Endothelial cell of umbilical vein (primary cell): ENCODE measurements at regions not wholly inside any gene's neighbourhood (a gene's known extent, or its start where the extent isn't known, plus 50 kb on each side); places are given as distances from the start of the nearest gene placed in this dataset.

Source experiments
- BruUV-seq: library from RNA; stranded (reverse); fragments of 400-500 nt; replicated peaks from 2 replicates; lab custom pipeline; 2021; lab: Mats Ljungman, UMichigan
- CTCF ChIA-PET: fragments of 300-600, 350-600 bp; sonication (Branson Sonifier 250); formaldehyde crosslinking; loops from one replicate; lab custom pipeline; 2021; ENCODE audit warnings: antibody characterized with exemption, inconsistent platforms; lab: Charles Lee
- POLR2A ChIA-PET: fragments of 300-600, 350-600 bp; sonication (Branson Sonifier 250); formaldehyde crosslinking; loops from one replicate; lab custom pipeline; 2021; ENCODE audit warnings: antibody characterized with exemption, inconsistent platforms; lab: Charles Lee
- DNase-seq: peaks from one replicate; pipeline ENCODE4 v3.0.0-alpha.2; 2011; ENCODE audit warnings: low read depth, low spot score
- FAIRE-seq: peaks from 2 replicates; lab custom pipeline; 2011; peaks lifted over from hg19 to GRCh38; lab: Jason Lieb, UNC
- H2AFZ ChIP-seq: 2 replicates; pipeline ENCODE4 v1.6.0; 2012; ENCODE audit warnings: low read depth, low read length, control low read depth, inconsistent platforms
- H3K27ac ChIP-seq: 2 replicates; pipeline ENCODE4 v1.5.1; 2011; ENCODE audit warnings: low read depth, mild to moderate bottlenecking, control low read depth, low read length, moderate library complexity; ENCODE audit not compliant: insufficient read depth
- H3K27me3 ChIP-seq, 2 experiments: 2 replicates each; pipeline versions ENCODE4 v1.6.0 to v1.6.1; 2011; ENCODE audit warnings: low read length in 2 of 2, mixed read lengths in 1 of 2; ENCODE audit not compliant: control insufficient read depth in 2 of 2, insufficient read depth in 2 of 2
- H3K36me3 ChIP-seq, 2 experiments: 2 replicates in 1 of 2; 3 replicates in 1 of 2; pipeline ENCODE4 v1.5.1; 2011; ENCODE audit warnings: low read length in 2 of 2, mild to moderate bottlenecking in 1 of 2, moderate library complexity in 1 of 2; ENCODE audit not compliant: control insufficient read depth in 2 of 2, insufficient read depth in 2 of 2; ENCODE audit errors: extremely low read depth in 1 of 2
- H3K4me1 ChIP-seq: 3 replicates; pipeline ENCODE4 v1.5.1; 2011; ENCODE audit warnings: mild to moderate bottlenecking, low read length; ENCODE audit not compliant: control insufficient read depth, insufficient read depth; ENCODE audit errors: extremely low read depth
- H3K4me2 ChIP-seq: 2 replicates; pipeline ENCODE4 v1.6.1; 2011; ENCODE audit warnings: low read length, control low read depth, mixed read lengths; ENCODE audit not compliant: insufficient read depth
- H3K4me3 ChIP-seq, 3 experiments: fragments of 200-600 bp in 1 of 3; sonication (generic), shearing (Covaris generic) in 1 of 3; replicated peaks in 1 of 3; 2 replicates each; pipeline ENCODE4 v1.5.1; 2011 to 2016; ENCODE audit warnings: control low read depth in 3 of 3, low read length in 3 of 3, mild to moderate bottlenecking in 2 of 3, inconsistent platforms in 1 of 3, low read depth in 1 of 3, moderate library complexity in 1 of 3; ENCODE audit not compliant: insufficient read depth in 1 of 3
- H3K79me2 ChIP-seq: 2 replicates; pipeline ENCODE4 v1.6.0; 2012; ENCODE audit warnings: low read length, inconsistent platforms; ENCODE audit not compliant: control insufficient read depth, insufficient read depth
- H3K9ac ChIP-seq: replicated peaks from 2 replicates; pipeline ENCODE3; 2011; ENCODE audit warnings: low read length, control low read depth; ENCODE audit not compliant: insufficient read depth; ENCODE audit errors: extremely low read depth
- H3K9me1 ChIP-seq: replicated peaks from 3 replicates; pipeline ENCODE4 v1.6.0; 2011; ENCODE audit warnings: mild to moderate bottlenecking, low read length; ENCODE audit not compliant: control insufficient read depth, insufficient read depth; ENCODE audit errors: extremely low read depth
- H3K9me3 ChIP-seq: replicated peaks from 2 replicates; pipeline ENCODE4 v1.5.1; 2012; ENCODE audit warnings: low read length, inconsistent platforms; ENCODE audit not compliant: control insufficient read depth, insufficient read depth
- H4K20me1 ChIP-seq: replicated peaks from 2 replicates; pipeline ENCODE3; 2011; ENCODE audit warnings: mild to moderate bottlenecking, low read length; ENCODE audit not compliant: control insufficient read depth, insufficient read depth; ENCODE audit errors: extremely low read depth
- EZH2 ChIP-seq: IDR thresholded peaks from 2 replicates; pipeline ENCODE4 v1.6.1; 2012; ENCODE audit warnings: borderline replicate concordance, low read depth, mild to moderate bottlenecking, moderate library complexity, low read length, inconsistent platforms; ENCODE audit not compliant: severe bottlenecking
- FOS ChIP-seq: IDR thresholded peaks from 2 replicates; pipeline ENCODE4 v1.6.1; 2011; ENCODE audit warnings: mild to moderate bottlenecking, low read length, moderate library complexity, borderline replicate concordance; ENCODE audit not compliant: insufficient read depth
- GATA2 ChIP-seq: IDR thresholded peaks from 2 replicates; pipeline ENCODE4 v1.7.0; 2011; ENCODE audit warnings: low read depth, mild to moderate bottlenecking, moderate library complexity, mixed read lengths, low read length; ENCODE audit not compliant: insufficient read length, insufficient read depth
- JUN ChIP-seq: IDR thresholded peaks from 2 replicates; pipeline ENCODE4 v1.6.1; 2011; ENCODE audit warnings: borderline replicate concordance, low read depth; ENCODE audit not compliant: insufficient read length, insufficient read depth
- MYC ChIP-seq: IDR thresholded peaks from one replicate; pipeline ENCODE4 v1.6.1; 2011; ENCODE audit warnings: mild to moderate bottlenecking, low read depth, low read length
- POLR2A ChIP-seq: IDR thresholded peaks from 2 replicates; pipeline ENCODE4 v1.6.1; 2012; ENCODE audit warnings: low read depth, mild to moderate bottlenecking, control low read depth, low read length
- POLR2AphosphoS5 ChIP-seq: IDR thresholded peaks from 2 replicates; pipeline ENCODE4 v1.6.1; 2012; ENCODE audit warnings: low read depth, mild to moderate bottlenecking, control low read depth, low read length, moderate library complexity; ENCODE audit not compliant: insufficient read depth
- dilution Hi-C: fragments of 300-500 bp; cut with MboI; formaldehyde crosslinking; loops from one replicate; pipeline ENCODE4 v1.15.0; 2019; ENCODE audit warnings: low sequenced_read_pairs; ENCODE audit not compliant: extremely low pct_ligation_motif_present
- intact Hi-C: fragments of 100-400 bp; cut with micrococcal nuclease; formaldehyde crosslinking; loops from one replicate; pipeline ENCODE4 v1.10.0; 2022
- TF ChIP-seq, protein P1 (sequence below), 2 donors: IDR thresholded peaks; 1 replicate in 1 of 2; 2 replicates in 1 of 2; pipeline ENCODE4 v1.5.1; 2011; ENCODE audit warnings: low read length in 2 of 2, mild to moderate bottlenecking in 2 of 2, moderate library complexity in 2 of 2, control low read depth in 1 of 2, inconsistent platforms in 1 of 2, low read depth in 1 of 2; ENCODE audit not compliant: insufficient read depth in 1 of 2; ENCODE audit errors: extremely low read depth in 1 of 2
- TF ChIP-seq, protein P2 (sequence below): IDR thresholded peaks from 2 replicates; pipeline ENCODE4 v1.6.1; 2011; ENCODE audit not compliant: insufficient read depth, insufficient read length

DNA sequence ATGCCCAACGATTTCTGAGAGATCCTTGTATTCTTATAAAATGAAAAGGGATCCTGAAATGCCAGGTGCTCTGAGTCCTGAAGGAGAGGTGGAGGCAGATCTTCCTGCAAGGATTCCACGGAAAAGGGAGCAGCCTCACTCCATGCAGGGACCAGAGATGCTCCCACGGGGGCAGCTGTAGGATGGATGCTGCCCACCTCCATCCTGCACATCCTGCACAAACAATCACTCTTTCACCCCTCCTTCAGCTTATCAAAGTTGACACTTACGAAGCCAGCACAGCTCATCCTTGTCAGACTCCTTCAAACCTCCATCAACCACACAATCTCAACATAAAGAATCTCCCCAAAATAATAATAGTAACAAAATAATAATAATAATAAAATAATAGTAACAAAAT lies 119.1 kb downstream of the GGTLC2 start:
- ChIA-PET POLR2A (no interaction called here), CTCF (interaction anchor here (0.9 to 2.3 kb wide), 6 partner anchors 10 to 85 kb away, joined by 3 to 6 read pairs (median 4); no protein-coding TSS in a partner anchor)
- H3K9me3 ChIP-seq = no peaks in the 10 kb centered on the region
- no peak overlapping the region for H3K9ac ChIP-seq
- H4K20me1 ChIP-seq = no peaks in the 10 kb centered on the region
- no peak overlapping the region for H3K4me3 ChIP-seq
- H3K27ac ChIP-seq = no peak overlapping the region
- FAIRE-seq = no peak
- no peak overlapping the region for H2AFZ ChIP-seq
- no peak overlapping the region for H3K4me2 ChIP-seq
- peaks cover 5 to 6% of the 10 kb centered on the region in 2 experiments for H3K27me3 ChIP-seq
- no peaks in the 10 kb centered on the region for H3K9me1 ChIP-seq
- TF ChIP-seq, protein P1, sequence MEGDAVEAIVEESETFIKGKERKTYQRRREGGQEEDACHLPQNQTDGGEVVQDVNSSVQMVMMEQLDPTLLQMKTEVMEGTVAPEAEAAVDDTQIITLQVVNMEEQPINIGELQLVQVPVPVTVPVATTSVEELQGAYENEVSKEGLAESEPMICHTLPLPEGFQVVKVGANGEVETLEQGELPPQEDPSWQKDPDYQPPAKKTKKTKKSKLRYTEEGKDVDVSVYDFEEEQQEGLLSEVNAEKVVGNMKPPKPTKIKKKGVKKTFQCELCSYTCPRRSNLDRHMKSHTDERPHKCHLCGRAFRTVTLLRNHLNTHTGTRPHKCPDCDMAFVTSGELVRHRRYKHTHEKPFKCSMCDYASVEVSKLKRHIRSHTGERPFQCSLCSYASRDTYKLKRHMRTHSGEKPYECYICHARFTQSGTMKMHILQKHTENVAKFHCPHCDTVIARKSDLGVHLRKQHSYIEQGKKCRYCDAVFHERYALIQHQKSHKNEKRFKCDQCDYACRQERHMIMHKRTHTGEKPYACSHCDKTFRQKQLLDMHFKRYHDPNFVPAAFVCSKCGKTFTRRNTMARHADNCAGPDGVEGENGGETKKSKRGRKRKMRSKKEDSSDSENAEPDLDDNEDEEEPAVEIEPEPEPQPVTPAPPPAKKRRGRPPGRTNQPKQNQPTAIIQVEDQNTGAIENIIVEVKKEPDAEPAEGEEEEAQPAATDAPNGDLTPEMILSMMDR (IDR thresholded peaks at IDR 0.05; ENCODE audit: extremely low read depth in 1 of 2, insufficient read depth in 1 of 2, low read depth in 1 of 2, low read length in 2 of 2) = no peak
- TF ChIP-seq FOS = no peak
- TF ChIP-seq, protein P2, sequence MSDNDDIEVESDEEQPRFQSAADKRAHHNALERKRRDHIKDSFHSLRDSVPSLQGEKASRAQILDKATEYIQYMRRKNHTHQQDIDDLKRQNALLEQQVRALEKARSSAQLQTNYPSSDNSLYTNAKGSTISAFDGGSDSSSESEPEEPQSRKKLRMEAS = no peak
- no peak for TF ChIP-seq EZH2
- no peak for TF ChIP-seq JUN
- no peak for TF ChIP-seq GATA2
- no peak for TF ChIP-seq MYC
- no peak for TF ChIP-seq POLR2A
- TF ChIP-seq POLR2AphosphoS5 = no peak
- dilution Hi-C loops (no loop called here), intact Hi-C loops (no loop called here)
- BruUV-seq = no TSS peak
- DNase-seq = no peak
- H3K36me3 ChIP-seq = no peaks in the 10 kb centered on the region
- no peaks in the 10 kb centered on the region for H3K4me1 ChIP-seq
- no peaks in the 10 kb centered on the region for H3K79me2 ChIP-seq
